ENCODE measurements at regions not wholly inside any gene's neighbourhood (a gene's known extent, or its start where the extent isn't known, plus 50 kb on each side); places are given as distances from the start of the nearest gene placed in this dataset.
"Not testable (repeated sequence)": the region's sequence is repeated elsewhere in the genome, so short reads cannot be mapped to it uniquely, and the experiment has no call there.

- intact Hi-C loops (cut with DNase I), result no loop called here
- DNase-seq, result peak in 4 of 10 donors; percentile 7 to 79 (median 32)
Observed at GRCh38 chr6:170057961-170058877, 232.7 kb downstream of the DLL1 start.

DNA sequence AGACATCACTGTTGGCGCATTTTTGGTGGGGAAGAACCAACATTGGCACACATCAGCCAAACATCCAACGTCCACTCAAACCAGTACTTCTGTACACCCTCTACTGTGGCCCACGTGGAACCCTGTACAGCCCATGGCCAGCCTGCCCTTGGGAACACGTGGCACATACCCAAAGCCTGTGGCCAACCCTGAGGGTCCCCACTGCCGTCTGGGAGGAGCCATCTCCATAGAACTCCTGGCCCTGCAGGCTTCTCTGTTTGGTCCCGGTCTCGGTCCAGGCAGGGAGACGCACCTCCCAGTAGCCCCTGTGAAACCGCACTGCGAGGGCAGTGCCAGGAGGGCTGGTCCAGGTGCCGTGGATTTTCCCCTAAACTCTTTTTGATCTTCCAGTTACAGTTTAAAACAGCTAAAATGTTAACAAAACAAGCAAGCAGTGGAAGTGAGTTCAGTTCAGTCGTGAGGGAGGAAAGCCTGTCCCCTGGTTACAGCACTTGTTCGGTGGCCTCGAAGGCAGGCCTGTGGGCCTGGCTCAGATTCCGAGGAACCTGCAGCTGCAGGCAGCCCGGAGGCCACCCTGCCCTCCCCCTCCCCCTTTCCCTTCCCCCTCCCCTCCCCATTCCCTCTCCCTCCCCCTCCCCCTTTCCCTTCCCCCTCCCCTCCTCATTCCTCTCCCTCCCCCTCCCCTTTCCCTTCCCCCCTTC is 233.7 kb downstream of the DLL1 start:
- intact Hi-C loops (cut with DNase I), result no loop called here
- peak in 3 of 10 donors; percentile 4 to 75 (median 6) for DNase-seq

DNA sequence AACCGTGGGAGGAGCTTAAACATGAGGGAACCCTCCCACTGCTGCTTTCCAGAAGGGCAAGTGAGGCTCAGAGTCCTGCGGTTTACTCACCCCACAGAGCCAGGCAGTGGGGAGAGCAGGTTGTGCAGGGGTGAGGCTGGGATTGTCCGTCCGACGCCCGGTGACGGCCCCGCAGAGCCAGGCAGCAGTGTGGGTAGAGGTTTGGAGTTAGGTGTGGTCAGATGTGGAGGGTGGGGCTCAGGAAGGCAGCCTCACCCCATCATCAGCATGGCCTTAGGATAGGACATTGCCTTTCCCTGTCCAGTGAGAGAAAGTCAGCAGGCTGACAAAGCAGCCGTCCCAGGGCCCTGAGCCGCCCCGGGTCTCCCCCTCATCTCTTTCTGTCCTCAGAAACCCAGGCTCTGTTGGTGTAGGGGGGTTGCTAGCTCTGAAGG is 234.6 kb downstream of the DLL1 start:
- DNase-seq, result peak in 2 of 10 donors; percentile 5 to 47
- intact Hi-C loops (cut with DNase I), result no loop called here

- intact Hi-C loops (cut with DNase I), result not testable (repeated sequence)
- DNase-seq, result peak in 1 of 10 donors; percentile 47
Observed at GRCh38 chr6:170055797-170056196, 235.1 kb downstream of the DLL1 start.

DNA sequence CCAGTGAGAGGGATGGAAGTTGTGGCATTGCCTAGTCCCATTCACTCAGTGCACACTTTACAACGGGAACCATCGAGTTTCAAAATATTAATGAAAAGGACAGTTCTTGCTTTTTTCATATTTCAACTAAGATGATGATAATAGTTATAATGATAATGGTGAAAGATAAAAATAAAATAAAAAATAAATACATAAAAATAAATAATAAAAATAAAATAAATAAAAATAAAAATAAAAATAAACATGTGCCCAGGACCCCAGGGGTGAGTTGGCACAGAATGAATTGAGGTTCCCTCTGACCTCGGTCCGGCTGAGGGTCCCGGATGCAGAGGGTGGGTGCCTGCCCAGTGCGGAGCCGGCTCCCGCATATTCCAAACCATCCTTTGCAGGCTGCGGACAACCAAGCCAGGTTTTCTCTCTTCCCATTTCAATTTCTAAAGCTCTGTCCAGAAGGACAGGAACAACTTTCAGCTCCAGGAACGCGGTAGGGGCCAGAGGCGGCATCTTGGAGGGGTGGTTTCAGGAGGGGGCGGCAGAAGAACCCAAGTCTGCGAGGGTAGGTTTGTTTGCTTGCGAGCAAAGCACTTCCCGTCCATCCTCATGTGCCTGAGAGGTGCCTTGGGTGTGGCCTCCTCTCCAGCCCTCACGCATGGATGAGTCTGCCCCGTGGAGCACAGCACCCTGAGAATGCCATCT is 236.8 kb downstream of the DLL1 start:
- DNase-seq, result peak in 5 of 10 donors; percentile 0 to 77 (median 8)
- intact Hi-C loops (cut with DNase I), result no loop called here

DNA sequence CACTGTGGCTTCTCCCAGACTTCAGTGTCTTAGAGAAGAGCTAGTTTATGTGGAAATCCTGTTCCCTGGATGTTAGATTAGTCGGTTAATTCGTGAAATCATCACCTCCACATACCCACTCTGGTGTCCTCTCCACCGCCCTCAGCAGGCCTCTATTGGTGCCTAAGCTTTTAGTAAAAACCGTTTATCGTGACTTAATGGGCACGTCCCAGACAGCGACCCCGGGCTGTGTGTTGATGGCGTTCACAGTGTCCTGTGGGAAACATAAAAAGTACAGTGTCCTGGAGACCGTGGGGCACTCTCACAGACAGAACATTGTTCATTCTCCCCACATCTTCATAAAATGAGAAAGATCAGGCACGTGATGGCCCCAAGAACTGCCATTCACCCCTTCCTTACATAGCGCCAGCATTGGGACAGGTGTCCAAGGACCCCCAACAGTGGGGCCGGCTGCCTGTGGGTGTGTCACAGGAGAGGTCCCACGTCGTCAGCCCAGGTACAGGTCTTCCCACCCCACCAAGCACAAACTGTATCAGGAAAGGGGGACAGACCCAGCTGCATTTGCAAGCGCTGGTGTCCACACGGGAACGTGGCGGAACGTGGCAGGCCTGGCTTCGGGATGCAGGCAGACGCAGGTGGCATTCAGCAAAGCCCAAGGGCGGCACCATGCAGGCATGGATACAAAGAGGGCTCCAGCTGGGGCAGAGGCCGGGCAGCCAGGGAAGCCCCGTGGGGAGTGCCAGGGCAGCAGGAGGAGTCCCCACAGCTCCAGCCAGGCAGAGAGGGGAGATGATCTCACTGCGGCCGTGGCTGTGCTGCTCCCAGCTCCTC is 237.7 kb downstream of the DLL1 start:
- intact Hi-C loops (cut with DNase I), result no loop called here
- DNase-seq, result peak in 6 of 10 donors; percentile 2 to 77 (median 38)

DNA sequence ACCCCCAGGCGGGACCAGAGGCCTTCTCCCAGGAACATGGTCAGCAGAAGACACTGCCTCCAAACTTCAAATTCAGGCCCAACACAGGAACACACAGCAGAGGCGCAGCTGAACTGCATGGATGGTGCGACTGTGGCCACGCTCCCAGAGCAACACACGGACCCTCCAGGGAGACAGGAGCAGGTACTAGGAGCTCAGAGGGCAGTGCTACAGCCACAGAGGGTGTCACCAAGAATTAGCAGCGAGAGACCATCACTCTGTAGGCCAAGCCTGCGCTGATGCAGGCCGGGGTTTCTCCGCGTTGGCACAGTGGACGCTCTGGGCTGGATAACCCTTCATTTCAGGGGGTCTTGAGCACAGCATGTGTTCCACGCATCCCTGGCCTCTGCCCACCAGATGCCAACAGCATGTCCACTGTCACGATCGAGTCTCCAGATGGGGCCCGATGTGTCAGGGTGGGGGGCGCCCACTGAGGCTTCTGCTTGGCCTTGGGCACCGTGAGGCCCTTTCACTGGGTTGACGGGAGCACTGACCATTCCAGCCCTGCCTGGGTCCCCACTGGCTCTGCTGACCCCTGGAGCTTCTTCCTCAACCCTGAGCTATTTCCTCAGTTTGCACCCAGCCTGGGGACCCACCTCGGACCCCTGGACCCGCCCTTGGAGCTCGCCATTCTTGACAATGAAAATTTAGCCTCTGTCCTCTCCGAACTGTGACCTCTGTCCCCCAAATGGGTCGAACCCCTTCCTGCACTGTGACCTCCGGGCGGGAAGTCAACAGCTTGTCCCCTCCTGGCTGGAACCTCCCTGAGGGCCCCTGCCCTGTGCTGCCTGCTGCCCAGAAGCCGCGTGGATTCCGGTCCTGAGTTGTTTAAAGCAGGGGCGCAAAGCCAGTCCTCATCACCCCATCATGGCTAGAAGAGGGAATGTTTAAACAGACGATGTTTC is 239.4 kb downstream of the DLL1 start:
- intact Hi-C loops (cut with DNase I), result no loop called here
- peak in 5 of 10 donors; percentile 1 to 80 (median 4) for DNase-seq

- peak in 4 of 10 donors; percentile 3 to 78 (median 32) for DNase-seq
- intact Hi-C loops (cut with DNase I), result no loop called here
Observed at GRCh38 chr6:170050591-170051041, 240.3 kb downstream of the DLL1 start.

DNA sequence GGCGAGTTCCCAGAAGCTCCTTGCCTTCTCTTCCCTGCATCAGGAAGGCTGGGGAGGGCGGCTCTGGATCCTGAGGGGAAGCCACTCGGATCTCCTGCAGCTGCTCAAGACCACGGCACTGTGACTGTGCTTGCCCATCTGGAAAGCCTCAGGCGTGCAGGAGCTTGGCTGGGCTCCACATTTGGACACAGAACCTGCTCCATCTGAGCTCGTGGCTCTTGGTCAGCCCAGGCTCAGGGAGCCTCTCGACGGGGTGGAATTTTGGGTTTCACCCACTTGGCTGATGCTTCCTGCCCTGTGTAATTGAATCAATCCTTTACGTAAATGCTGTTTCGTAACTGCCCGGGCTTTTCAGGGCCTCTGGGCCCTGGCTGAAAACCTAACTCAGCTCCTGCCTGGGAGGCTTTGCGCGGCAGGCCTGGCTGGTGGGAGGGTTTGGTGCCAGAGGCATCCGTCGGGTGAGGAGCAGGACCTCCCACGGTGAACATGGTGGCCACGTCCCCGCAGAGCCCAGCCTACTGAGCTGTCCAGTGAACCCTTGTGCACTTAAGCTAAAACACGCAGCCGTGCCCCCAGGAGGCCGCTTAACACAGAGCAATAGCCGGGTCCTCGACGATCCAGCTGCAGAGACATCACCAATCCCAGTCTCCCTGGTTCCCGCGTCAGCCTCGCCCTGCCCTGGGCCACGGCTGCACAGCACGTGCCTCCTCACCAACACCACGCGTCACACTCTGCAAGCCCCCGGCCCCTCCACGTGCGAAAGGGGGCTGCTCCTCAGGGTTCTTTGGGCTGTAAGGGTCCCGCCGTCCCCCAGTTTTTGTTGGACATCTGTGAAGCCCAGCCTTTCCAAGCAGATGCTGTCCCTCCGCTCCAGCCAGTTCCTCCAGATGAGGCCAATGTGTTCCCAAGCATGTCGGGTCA is 241.0 kb downstream of the DLL1 start:
- intact Hi-C loops (cut with DNase I), result no loop called here
- DNase-seq, result peak in 6 of 10 donors; percentile 12 to 83 (median 40)

GRCh38 chr6:170048615-170049256 is 242.1 kb downstream of the DLL1 start:
- DNase-seq, result peak in 6 of 10 donors; percentile 9 to 88 (median 40)
- intact Hi-C loops (cut with DNase I), result no loop called here

DNA sequence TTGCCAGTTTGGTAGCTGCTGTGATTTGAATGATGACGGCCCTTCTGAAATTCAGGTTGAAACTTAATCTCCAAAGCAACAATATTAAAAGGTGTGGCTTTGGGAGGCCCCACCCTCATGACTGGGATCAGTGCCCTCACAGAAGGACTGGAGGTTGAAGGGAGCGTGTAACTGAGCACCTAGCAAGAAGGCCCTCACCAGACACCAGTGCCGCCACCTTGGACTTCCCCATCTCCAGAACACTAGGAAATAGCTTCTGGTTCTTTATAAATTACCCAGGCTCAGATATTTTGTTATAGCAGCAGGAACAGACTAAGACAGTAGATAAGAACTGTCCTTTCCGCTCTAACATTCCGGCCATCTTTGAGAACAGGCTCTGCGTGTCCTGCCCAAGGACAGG is 243.1 kb downstream of the DLL1 start:
- intact Hi-C loops (cut with DNase I), result no loop called here
- peak in 1 of 10 donors; percentile 1 for DNase-seq

- intact Hi-C loops (cut with DNase I), result no loop called here
- DNase-seq, result peak in 5 of 10 donors; percentile 6 to 55 (median 50)
Observed at GRCh38 chr6:170046791-170047626, 243.9 kb downstream of the DLL1 start.

GRCh38 chr6:170045981-170046667 is 244.8 kb downstream of the DLL1 start:
- DNase-seq, result peak in 2 of 10 donors; percentile 53 to 78

GRCh38 chr6:170045563-170045960 is 245.3 kb downstream of the DLL1 start:
- peak in 2 of 10 donors; percentile 52 to 55 for DNase-seq
- intact Hi-C loops (cut with DNase I), result no loop called here

More at GRCh38 chr6:170045981-170046667, 244.8 kb downstream of the DLL1 start:
- intact Hi-C loops (cut with DNase I), result no loop called here

DNA sequence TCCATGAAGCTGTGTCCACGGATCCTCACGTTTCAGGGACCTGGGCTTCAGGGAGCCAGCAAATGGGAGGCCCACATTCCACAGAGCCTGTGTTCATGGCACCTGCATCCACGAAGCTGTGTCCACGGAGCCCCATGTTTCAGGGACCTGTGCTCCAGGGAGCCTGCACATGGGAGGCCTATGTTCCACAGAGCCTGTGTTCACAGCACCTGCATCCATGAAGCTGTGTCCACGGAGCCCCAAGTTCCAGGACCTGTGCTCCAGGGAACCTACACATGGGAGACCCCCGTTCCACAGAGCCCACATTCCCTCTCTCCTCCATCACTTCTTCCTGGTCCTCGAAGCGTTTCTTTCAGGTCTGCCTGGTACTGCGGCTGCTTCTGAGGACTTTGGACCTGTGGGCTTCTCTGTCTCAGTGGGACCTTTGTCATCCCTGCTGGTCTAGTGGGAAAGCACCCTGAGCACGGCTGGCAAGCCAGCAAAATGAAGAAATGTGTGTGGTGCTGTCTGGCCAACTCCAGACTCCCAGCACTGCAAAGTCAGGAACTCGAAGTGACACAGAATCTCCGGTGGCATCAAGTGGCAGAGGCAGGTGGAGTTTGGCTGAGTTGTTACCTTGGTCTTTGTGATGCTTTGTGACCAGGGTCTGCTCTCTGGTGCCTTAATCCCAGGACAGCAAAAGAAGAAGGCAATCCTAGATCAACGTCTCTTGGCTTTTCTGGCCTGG is 245.9 kb downstream of the DLL1 start:
- intact Hi-C loops (cut with DNase I), result no loop called here
- peak in 1 of 10 donors; percentile 73 for DNase-seq

All from posterior cingulate gyrus (tissue), 11 donors.